Stomach (tissue), 8 donors: ENCODE measurements at regions not wholly inside any gene's neighbourhood (a gene's known extent, or its start where the extent isn't known, plus 50 kb on each side); places are given as distances from the start of the nearest gene placed in this dataset.

Source experiments
- DNase-seq, 2 donors: peaks; one replicate each; pipeline versions ENCODE4 v3.0.0 to v3.0.0-alpha.2; 2013 to 2019
- H3K27ac ChIP-seq, 5 donors: fragments of 200-600 bp in 4 of 5; sonication (generic) in 4 of 5; one replicate each; pipeline ENCODE4 v1.5.1; 2013 to 2019; ENCODE audit warnings: mild to moderate bottlenecking in 1 of 5, moderate library complexity in 1 of 5
- H3K27me3 ChIP-seq, 3 donors: fragments of 200-600 bp; sonication (generic); one replicate each; pipeline ENCODE4 v1.5.1; 2017 to 2019; ENCODE audit warnings: mixed run types in 1 of 3
- H3K36me3 ChIP-seq, 4 donors: fragments of 200-600 bp; sonication (generic); 1 replicate in 3 of 4; 2 replicates in 1 of 4; pipeline ENCODE4 v1.5.1; 2016 to 2019
- H3K4me1 ChIP-seq, 4 donors: fragments of 200-600 bp; sonication (generic); one replicate each; pipeline ENCODE4 v1.5.1; 2016 to 2019
- H3K4me3 ChIP-seq, 4 donors: fragments of 200-600 bp; sonication (generic) in 3 of 4; one replicate each; pipeline ENCODE4 v1.5.1; 2016 to 2019; ENCODE audit warnings: mild to moderate bottlenecking in 1 of 4
- H3K9me3 ChIP-seq, 4 donors: fragments of 200-600 bp; sonication (generic); one replicate each; pipeline ENCODE4 v1.5.1; 2016 to 2019
- EP300 ChIP-seq: sonication (generic); formaldehyde crosslinking; IDR thresholded peaks from one replicate; pipeline ENCODE4 v1.6.1; 2017; ENCODE audit warnings: antibody characterized with exemption
- POLR2A ChIP-seq, 4 donors: fragments of 450-650 bp; IDR thresholded peaks; one replicate each; pipeline ENCODE4 v1.6.1; 2016; ENCODE audit warnings: antibody characterized with exemption in 4 of 4, control low read depth in 2 of 4, mild to moderate bottlenecking in 1 of 4, moderate library complexity in 1 of 4
- POLR2AphosphoS5 ChIP-seq, 3 donors: sonication (generic); formaldehyde crosslinking; IDR thresholded peaks; one replicate each; pipeline ENCODE4 v1.6.1; 2016; ENCODE audit warnings: antibody characterized with exemption in 3 of 3
- WGBS, 5 donors: extraction: QIAGEN DNeasy Blood & Tissue Kit in 3 of 5; methylation state at CpG; one replicate each; pipeline versions ENCODE4 v1.1.5 to v1.1.7; 2013 to 2018; 5-methylcytosine and 5-hydroxymethylcytosine counted together
- intact Hi-C: fragments of 100-400 bp; cut with DNase I; formaldehyde crosslinking; loops from one replicate; pipeline ENCODE4 v1.15.1; 2023; ENCODE audit warnings: low total_unique reads
- TF ChIP-seq, protein P1 (sequence below), 7 experiments: fragments of 450-650 bp in 4 of 7; fragments of 200-600 bp in 3 of 7; sonication (generic) in 3 of 7; IDR thresholded peaks; one replicate each; pipeline ENCODE4 v1.5.1; 2016 to 2019; ENCODE audit warnings: antibody characterized with exemption in 7 of 7, control low read depth in 2 of 7, mild to moderate bottlenecking in 1 of 7
- donor health status: healthy with polysubstance abuse.
- donor health status: Bipolar disorder and iron deficiency.
- donor health status: healthy.

DNA sequence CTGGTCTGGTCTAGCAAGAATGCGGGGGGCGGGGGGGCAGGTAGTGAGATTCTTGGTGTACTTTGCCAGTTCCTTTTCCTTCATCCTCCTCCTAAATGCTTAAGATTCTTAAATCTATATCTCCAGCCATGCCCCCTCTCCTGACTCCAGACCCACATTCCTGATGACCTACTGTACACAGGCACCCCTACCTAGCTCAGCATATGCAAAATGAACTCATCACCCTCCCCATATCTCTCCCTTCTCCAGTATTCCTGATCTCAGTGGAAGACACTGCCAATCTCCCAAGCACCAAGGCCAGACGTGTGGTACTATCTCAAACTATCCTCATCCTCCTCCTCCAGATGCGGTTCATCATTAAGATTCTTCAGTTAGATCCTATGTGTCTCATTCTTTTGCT, 215.8 kb downstream of the SPTSSA start:
- intact Hi-C loops, result no loop called here
- Histone ChIP-seq H3K4me1 (no peaks in the 10 kb centered on the region), H3K4me3 (no peak overlapping the region), H3K36me3 (no peaks in the 10 kb centered on the region), H3K9me3 (no peaks in the 10 kb centered on the region), H3K27ac (no peak overlapping the region), H3K27me3 (no peaks in the 10 kb centered on the region)
- WGBS, 5 donors, result 47 to 83% (median 71%) methylated on average over 4 of the region's 4 CpGs
- no peak for TF ChIP-seq POLR2A (IDR thresholded peaks at IDR 0.05)
- TF ChIP-seq EP300, result no peak
- TF ChIP-seq, protein P1, sequence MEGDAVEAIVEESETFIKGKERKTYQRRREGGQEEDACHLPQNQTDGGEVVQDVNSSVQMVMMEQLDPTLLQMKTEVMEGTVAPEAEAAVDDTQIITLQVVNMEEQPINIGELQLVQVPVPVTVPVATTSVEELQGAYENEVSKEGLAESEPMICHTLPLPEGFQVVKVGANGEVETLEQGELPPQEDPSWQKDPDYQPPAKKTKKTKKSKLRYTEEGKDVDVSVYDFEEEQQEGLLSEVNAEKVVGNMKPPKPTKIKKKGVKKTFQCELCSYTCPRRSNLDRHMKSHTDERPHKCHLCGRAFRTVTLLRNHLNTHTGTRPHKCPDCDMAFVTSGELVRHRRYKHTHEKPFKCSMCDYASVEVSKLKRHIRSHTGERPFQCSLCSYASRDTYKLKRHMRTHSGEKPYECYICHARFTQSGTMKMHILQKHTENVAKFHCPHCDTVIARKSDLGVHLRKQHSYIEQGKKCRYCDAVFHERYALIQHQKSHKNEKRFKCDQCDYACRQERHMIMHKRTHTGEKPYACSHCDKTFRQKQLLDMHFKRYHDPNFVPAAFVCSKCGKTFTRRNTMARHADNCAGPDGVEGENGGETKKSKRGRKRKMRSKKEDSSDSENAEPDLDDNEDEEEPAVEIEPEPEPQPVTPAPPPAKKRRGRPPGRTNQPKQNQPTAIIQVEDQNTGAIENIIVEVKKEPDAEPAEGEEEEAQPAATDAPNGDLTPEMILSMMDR (IDR thresholded peaks at IDR 0.05), result no peak
- TF ChIP-seq POLR2AphosphoS5 (IDR thresholded peaks at IDR 0.05), result no peak
- no peak for DNase-seq

DNA sequence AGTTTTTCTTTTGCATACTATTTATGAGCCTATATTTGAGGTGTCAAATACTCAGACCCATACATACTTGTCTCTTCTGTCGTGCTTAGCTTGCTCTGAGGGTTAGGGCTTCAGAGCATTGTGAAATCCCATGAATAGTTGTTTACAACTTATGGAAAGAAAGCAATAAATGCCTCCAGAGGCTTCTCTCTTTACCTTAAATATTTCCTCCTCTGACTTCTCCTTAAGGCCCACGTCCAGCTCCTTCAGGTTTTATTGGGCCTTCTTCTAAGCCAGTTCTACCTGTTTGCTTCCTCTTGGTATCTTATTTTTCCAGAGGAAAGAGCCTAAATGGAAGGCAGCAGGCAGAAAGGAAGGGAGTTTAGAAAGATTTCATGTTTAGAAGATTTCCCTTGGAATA, 218.6 kb downstream of the SPTSSA start:
- TF ChIP-seq EP300 (no peak), POLR2A (IDR thresholded peaks at IDR 0.05) (no peak)
- TF ChIP-seq, protein P1 (IDR thresholded peaks at IDR 0.05), result no peak
- Histone ChIP-seq H3K36me3 (no peaks in the 10 kb centered on the region), H3K4me3 (no peak overlapping the region), H3K27me3 (no peaks in the 10 kb centered on the region), H3K9me3 (no peaks in the 10 kb centered on the region), H3K4me1 (no peaks in the 10 kb centered on the region), H3K27ac (no peak overlapping the region)
- 54 to 78% (median 76%) methylated on average over 2 of the region's 2 CpGs for WGBS, 5 donors
- intact Hi-C loops, result no loop called here
- no peak for DNase-seq

DNA sequence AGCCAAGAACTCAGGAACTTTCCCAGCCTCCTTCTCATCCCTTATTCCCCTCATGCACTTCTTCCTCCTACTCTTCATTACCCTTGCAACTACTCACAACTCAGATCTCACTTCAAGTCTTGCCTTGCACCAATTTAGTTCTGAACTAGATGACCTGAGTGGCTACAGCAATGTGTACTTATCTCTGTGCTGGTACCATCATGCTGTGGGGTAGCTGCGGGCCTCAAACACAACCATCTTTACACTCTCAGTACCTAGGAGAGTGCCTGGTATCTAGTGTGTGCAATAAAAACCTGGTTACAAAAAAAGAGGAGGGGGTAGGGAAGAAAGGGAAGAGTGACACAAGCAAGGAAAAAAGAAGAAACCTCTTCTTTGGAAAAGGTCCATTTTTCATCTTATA, 219.0 kb downstream of the SPTSSA start:
- WGBS, 5 donors, result 85 to 96% (median 91%) methylated on average over 1 of the region's 1 CpG
- Histone ChIP-seq H3K36me3 (no peaks in the 10 kb centered on the region), H3K27me3 (no peaks in the 10 kb centered on the region), H3K4me1 (peaks cover 0 to under 1% (median 0%) of the 10 kb centered on the region in 4 donors), H3K27ac (no peak overlapping the region), H3K9me3 (no peaks in the 10 kb centered on the region), H3K4me3 (no peak overlapping the region)
- DNase-seq, result no peak
- intact Hi-C loops, result no loop called here
- TF ChIP-seq EP300, result no peak
- TF ChIP-seq, protein P1 (IDR thresholded peaks at IDR 0.05), result no peak

DNA sequence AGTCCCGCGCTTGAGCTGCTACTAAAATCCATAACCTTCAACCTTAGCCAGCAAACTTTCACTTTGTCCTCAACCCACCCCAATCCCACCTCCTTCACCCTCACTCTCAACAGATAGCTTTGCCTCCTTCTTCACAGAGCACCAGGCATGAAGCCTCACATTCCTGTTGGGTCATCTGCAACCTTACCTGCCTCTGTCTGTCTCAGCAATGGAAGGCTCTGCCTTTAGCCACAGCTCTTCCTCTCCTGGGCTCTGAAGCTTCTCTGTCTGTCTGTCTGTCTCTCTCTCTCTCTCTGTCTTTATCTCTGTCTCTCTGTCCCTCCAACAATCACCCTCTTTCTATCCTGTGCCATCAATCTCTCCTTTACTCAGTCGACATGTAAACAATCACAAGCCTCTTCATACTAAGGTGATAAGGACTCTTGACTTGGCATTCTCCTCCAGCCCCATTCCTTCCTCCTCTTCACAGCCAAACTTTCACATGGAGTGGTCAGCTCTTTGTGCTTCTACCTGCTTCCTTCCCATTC, 220.8 kb downstream of the SPTSSA start:
- WGBS, 5 donors, result 70 to 88% (median 75%) methylated on average over 3 of the region's 3 CpGs
- H3K4me1 ChIP-seq, result peaks cover 0 to 16% (median 6%) of the 10 kb centered on the region in 4 donors
- no peaks in the 10 kb centered on the region for H3K27me3 ChIP-seq
- no peak overlapping the region for H3K27ac ChIP-seq
- TF ChIP-seq POLR2A (IDR thresholded peaks at IDR 0.05) (no peak), POLR2AphosphoS5 (IDR thresholded peaks at IDR 0.05) (no peak), EP300 (no peak)
- TF ChIP-seq, protein P1 (IDR thresholded peaks at IDR 0.05), result no peak
- no peak overlapping the region for H3K4me3 ChIP-seq
- DNase-seq, result no peak
- intact Hi-C loops, result no loop called here
- no peaks in the 10 kb centered on the region for H3K36me3 ChIP-seq
- H3K9me3 ChIP-seq, result no peaks in the 10 kb centered on the region
